Prostate gland (tissue), 2 donors: ENCODE measurements at regions not wholly inside any gene's neighbourhood (a gene's known extent, or its start where the extent isn't known, plus 50 kb on each side); places are given as distances from the start of the nearest gene placed in this dataset.

ENCODE experiments used
- DNase-seq: peaks from one replicate; pipeline ENCODE4 v3.0.0-alpha.2; 2019; ENCODE audit warnings: low spot score
- H3K27ac ChIP-seq, 2 donors: fragments of 200-600 bp; sonication (generic); 2 replicates each; pipeline ENCODE4 v1.5.1; 2017 to 2019
- H3K27me3 ChIP-seq: fragments of 200-600 bp; sonication (generic); replicated peaks from 2 replicates; pipeline ENCODE4 v1.5.1; 2019; ENCODE audit not compliant: insufficient read depth
- H3K36me3 ChIP-seq, 2 donors: fragments of 200-600 bp; sonication (generic); 1 replicate in 1 of 2; 2 replicates in 1 of 2; pipeline versions ENCODE4 v1.5.1 to v1.8.1; 2017 to 2019
- H3K4me1 ChIP-seq: fragments of 200-600 bp; sonication (generic); replicated peaks from 2 replicates; pipeline ENCODE4 v1.5.1; 2019
- H3K4me3 ChIP-seq, 2 donors: fragments of 200-600 bp; sonication (generic); 2 replicates each; pipeline ENCODE4 v1.5.1; 2017 to 2019
- H3K9me3 ChIP-seq: fragments of 200-600 bp; sonication (generic); 2 replicates; pipeline ENCODE4 v1.5.1; 2017
- POLR2A ChIP-seq: fragments of 450-650 bp; IDR thresholded peaks from one replicate; pipeline ENCODE4 v1.6.1; 2016; ENCODE audit warnings: antibody characterized with exemption, mild to moderate bottlenecking
- POLR2AphosphoS5 ChIP-seq: sonication (generic); formaldehyde crosslinking; IDR thresholded peaks from one replicate; pipeline ENCODE4 v1.6.1; 2017; ENCODE audit warnings: antibody characterized with exemption
- WGBS: methylation state at CpG from one replicate; pipeline ENCODE4 v1.1.5; 2018; 5-methylcytosine and 5-hydroxymethylcytosine counted together
- intact Hi-C: fragments of 100-400 bp; cut with DNase I; formaldehyde crosslinking; loops from one replicate; pipeline ENCODE4 v1.14.2; 2022
- TF ChIP-seq, protein P1 (sequence below), 4 experiments: fragments of 200-600 bp in 2 of 4; fragments of 450-650 bp in 2 of 4; sonication (generic) in 2 of 4; IDR thresholded peaks; 1 replicate in 3 of 4; 2 replicates in 1 of 4; pipeline ENCODE4 v1.5.1; 2016 to 2019; ENCODE audit warnings: antibody characterized with exemption in 4 of 4, mild to moderate bottlenecking in 2 of 4, moderate library complexity in 2 of 4

DNA sequence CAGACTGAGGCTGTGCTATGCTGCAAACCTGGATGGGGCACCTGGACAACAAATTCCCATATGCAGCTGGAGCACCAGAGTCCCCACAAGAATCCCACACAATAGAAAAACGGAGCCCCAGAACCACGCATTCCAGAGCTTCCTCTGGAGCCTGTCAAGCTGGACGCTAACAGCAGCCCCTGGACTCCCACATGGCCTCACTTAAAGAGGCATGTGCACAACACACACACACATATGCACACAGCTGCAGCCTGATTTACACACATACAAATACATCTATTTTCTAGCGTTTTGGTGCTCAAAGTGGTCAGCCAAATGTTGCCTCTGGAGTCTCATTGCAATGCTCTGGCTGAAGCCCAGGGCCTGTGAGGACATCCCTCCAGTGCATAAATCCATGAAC, 632.7 kb upstream of the ID2 start:
- intact Hi-C loops: no loop called here
- no peak for DNase-seq
- no peak overlapping the region for H3K4me3 ChIP-seq
- TF ChIP-seq, protein P1, sequence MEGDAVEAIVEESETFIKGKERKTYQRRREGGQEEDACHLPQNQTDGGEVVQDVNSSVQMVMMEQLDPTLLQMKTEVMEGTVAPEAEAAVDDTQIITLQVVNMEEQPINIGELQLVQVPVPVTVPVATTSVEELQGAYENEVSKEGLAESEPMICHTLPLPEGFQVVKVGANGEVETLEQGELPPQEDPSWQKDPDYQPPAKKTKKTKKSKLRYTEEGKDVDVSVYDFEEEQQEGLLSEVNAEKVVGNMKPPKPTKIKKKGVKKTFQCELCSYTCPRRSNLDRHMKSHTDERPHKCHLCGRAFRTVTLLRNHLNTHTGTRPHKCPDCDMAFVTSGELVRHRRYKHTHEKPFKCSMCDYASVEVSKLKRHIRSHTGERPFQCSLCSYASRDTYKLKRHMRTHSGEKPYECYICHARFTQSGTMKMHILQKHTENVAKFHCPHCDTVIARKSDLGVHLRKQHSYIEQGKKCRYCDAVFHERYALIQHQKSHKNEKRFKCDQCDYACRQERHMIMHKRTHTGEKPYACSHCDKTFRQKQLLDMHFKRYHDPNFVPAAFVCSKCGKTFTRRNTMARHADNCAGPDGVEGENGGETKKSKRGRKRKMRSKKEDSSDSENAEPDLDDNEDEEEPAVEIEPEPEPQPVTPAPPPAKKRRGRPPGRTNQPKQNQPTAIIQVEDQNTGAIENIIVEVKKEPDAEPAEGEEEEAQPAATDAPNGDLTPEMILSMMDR (IDR thresholded peaks at IDR 0.05): no peak
- TF ChIP-seq POLR2AphosphoS5 (no peak), POLR2A (no peak)
- H3K4me1 ChIP-seq: no peaks in the 10 kb centered on the region
- no peaks in the 10 kb centered on the region for H3K36me3 ChIP-seq
- no peaks in the 10 kb centered on the region for H3K9me3 ChIP-seq
- WGBS: 72% methylated on average over 4 of the region's 4 CpGs
- H3K27ac ChIP-seq: no peak overlapping the region
- no peaks in the 10 kb centered on the region for H3K27me3 ChIP-seq

DNA sequence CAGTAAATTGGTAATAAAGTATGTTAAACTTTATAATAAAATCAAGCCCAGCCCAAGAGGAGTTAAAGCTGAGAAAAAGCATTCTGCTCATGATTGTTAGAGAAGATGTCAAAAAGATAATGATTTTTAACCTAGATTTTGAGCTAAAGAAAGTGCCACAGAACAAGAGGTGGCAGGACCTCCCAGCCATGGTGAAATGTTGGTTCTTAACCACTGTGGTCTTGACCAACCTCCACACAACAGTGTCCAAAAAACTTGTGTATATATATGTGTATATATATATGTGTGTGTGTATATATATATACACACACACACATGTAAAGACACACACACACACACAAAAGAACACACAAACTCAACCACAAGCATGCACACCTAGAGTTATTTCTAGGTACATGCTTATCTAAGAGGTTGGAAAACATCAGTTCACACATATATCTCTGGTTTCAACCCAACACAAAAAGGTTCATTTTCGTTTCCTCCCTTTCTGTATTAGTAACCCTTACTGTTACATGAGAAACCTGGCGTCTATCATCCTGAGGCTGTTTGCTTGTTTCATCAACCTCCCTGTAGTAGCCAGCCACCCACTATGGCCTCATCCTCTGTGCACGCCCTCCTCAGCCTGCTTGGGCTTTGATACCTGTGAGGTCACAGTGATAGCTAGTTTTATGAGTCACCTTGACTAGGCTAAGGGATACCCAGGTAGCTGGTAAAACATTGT, 631.8 kb upstream of the ID2 start:
- 90% methylated on average over 3 of the region's 3 CpGs for WGBS
- no peak for DNase-seq
- H3K4me3 ChIP-seq: no peak overlapping the region
- H3K27me3 ChIP-seq: no peaks in the 10 kb centered on the region
- no peaks in the 10 kb centered on the region for H3K9me3 ChIP-seq
- no peak overlapping the region for H3K27ac ChIP-seq
- intact Hi-C loops: no loop called here
- no peaks in the 10 kb centered on the region for H3K36me3 ChIP-seq
- TF ChIP-seq POLR2A (no peak), POLR2AphosphoS5 (no peak)
- TF ChIP-seq, protein P1 (IDR thresholded peaks at IDR 0.05): no peak
- H3K4me1 ChIP-seq: no peaks in the 10 kb centered on the region

DNA sequence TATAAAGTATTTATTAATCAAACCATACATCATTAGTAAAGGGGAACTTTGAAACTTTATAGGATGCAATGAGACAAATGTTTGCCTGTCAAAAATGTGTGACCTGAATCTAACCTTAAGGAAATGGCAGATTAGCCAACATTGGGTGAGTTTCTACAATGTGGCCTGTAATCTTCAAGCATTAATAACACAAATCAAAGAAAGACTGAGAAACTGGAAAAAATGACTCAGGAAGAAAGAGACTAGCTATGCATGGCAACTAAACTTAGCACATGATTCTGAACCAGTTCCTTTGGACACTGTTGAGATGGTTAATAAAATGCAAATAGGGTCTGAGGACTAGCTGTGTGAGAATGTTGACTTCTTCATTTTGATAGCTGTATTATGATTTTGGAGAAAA, 628.6 kb upstream of the ID2 start:
- Histone ChIP-seq H3K27me3 (no peaks in the 10 kb centered on the region), H3K4me1 (no peaks in the 10 kb centered on the region), H3K4me3 (no peak overlapping the region), H3K27ac (no peak overlapping the region), H3K9me3 (no peaks in the 10 kb centered on the region), H3K36me3 (no peaks in the 10 kb centered on the region)
- TF ChIP-seq POLR2AphosphoS5: no peak
- no peak for TF ChIP-seq POLR2A
- TF ChIP-seq, protein P1 (IDR thresholded peaks at IDR 0.05): no peak
- DNase-seq: no peak
- intact Hi-C loops: no loop called here

DNA sequence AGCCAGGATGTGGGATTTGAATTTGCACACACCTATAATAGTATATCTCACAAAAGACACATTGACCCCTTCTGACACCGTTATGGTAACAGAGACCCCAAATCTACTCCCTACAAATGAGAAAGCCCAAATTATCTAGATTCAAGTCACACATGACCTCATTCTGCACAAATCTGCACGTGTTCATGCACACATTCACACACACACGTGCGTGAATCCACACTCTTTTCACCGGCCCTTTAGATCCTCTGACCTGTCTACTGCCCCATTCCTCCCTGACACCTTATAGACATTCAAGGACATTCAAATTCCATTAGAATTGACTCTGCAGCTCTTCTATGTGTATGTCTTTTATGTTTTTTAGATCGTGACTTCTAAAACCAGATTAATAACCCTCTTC, 627.8 kb upstream of the ID2 start:
- Histone ChIP-seq H3K4me3 (no peak overlapping the region), H3K36me3 (no peaks in the 10 kb centered on the region), H3K27ac (no peak overlapping the region), H3K27me3 (no peaks in the 10 kb centered on the region), H3K9me3 (no peaks in the 10 kb centered on the region), H3K4me1 (no peaks in the 10 kb centered on the region)
- no peak for DNase-seq
- TF ChIP-seq, protein P1 (IDR thresholded peaks at IDR 0.05): no peak
- no peak for TF ChIP-seq POLR2AphosphoS5
- no peak for TF ChIP-seq POLR2A
- intact Hi-C loops: no loop called here
- WGBS: 90% methylated on average over 6 of the region's 6 CpGs

DNA sequence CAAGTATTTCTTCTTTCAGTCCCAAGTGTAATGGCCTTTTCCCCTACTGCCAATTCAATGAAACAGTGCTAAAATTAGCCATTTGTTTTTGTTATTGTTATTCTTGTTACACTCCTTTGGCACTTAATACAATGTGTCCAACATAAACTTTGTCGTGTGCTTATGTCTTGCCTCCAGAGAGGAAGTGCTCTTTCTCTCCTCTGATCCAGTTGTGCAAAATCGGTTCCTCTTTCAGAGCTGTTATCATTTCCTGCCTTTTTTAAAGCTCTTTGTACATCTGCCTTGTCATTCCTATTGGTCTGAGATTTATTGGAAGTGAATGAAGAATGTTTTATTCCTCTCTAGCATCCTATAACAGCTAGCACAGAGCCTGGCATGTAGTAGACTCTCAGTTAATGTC, 623.2 kb upstream of the ID2 start:
- no peaks in the 10 kb centered on the region for H3K36me3 ChIP-seq
- 50% methylated on average over 2 of the region's 2 CpGs for WGBS
- no peak overlapping the region for H3K27ac ChIP-seq
- no peak overlapping the region for H3K4me3 ChIP-seq
- no peak for TF ChIP-seq POLR2A
- H3K27me3 ChIP-seq: no peaks in the 10 kb centered on the region
- H3K9me3 ChIP-seq: no peaks in the 10 kb centered on the region
- H3K4me1 ChIP-seq: no peaks in the 10 kb centered on the region
- intact Hi-C loops: no loop called here
- no peak for DNase-seq
